ENCODE measurements at regions not wholly inside any gene's neighbourhood (a gene's known extent, or its start where the extent isn't known, plus 50 kb on each side); places are given as distances from the start of the nearest gene placed in this dataset.

DNA sequence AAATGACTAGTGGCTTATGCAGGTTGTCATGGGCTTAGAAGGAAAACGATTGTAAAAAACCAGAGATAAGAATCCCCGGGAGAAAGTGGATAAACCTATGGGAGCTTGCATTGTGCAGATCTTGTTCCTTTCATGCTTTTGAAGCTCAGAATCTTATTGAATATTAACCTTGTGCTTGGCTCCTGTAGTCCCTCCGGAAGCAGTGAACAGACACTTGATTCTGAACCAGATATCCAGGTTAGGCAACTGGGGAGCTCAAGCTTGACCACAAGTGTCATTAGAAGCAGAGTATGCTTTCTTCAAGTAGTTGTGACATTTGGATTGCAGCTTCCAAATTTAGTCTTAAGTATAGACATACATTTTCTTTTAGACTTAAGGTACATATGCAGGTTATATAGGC is 212.6 kb upstream of the MOCS1 start:
- Histone ChIP-seq H3K79me2 (ENCODE audit: control insufficient read depth, low read length) (no peaks in the 10 kb centered on the region), H3F3A (ENCODE audit: control insufficient read depth, insufficient read depth) (no peaks in the 10 kb centered on the region), H3K27me3 (ENCODE audit: control insufficient read depth, low read length) (no peaks in the 10 kb centered on the region), H3K4me2 (ENCODE audit: low read length) (no peak overlapping the region), H3K9me3 (ENCODE audit: control insufficient read depth, insufficient read depth, low read length) (no peaks in the 10 kb centered on the region), H3K9me2 (replicated peaks; ENCODE audit: control insufficient read depth, low read length) (no peaks in the 10 kb centered on the region), H3K4me3 (ENCODE audit: low read length) (no peak overlapping the region), H4K20me1 (ENCODE audit: control insufficient read depth, insufficient read depth, low read depth, low read length) (no peaks in the 10 kb centered on the region), H3K27ac (ENCODE audit: low read depth, low read length) (no peak overlapping the region), H3K36me3 (ENCODE audit: control insufficient read depth, low read length) (no peaks in the 10 kb centered on the region), H3K4me1 (ENCODE audit: control insufficient read depth, low read length) (peaks cover 18% of the 10 kb centered on the region)
- TF ChIP-seq, protein P1, sequence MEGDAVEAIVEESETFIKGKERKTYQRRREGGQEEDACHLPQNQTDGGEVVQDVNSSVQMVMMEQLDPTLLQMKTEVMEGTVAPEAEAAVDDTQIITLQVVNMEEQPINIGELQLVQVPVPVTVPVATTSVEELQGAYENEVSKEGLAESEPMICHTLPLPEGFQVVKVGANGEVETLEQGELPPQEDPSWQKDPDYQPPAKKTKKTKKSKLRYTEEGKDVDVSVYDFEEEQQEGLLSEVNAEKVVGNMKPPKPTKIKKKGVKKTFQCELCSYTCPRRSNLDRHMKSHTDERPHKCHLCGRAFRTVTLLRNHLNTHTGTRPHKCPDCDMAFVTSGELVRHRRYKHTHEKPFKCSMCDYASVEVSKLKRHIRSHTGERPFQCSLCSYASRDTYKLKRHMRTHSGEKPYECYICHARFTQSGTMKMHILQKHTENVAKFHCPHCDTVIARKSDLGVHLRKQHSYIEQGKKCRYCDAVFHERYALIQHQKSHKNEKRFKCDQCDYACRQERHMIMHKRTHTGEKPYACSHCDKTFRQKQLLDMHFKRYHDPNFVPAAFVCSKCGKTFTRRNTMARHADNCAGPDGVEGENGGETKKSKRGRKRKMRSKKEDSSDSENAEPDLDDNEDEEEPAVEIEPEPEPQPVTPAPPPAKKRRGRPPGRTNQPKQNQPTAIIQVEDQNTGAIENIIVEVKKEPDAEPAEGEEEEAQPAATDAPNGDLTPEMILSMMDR (IDR thresholded peaks at IDR 0.05; ENCODE audit: low read depth, low read length, poor library complexity, severe bottlenecking), result no peak
- no peak for TF ChIP-seq EZH2phosphoT487 (IDR thresholded peaks at IDR 0.05; ENCODE audit: borderline replicate concordance, low read length)

GRCh38 chr6:40139447-40139846 is 205.2 kb upstream of the MOCS1 start:
- H4K20me1 ChIP-seq (ENCODE audit: control insufficient read depth, insufficient read depth, low read depth, low read length), result no peaks in the 10 kb centered on the region
- H3K4me3 ChIP-seq (ENCODE audit: low read length), result no peak overlapping the region
- TF ChIP-seq, protein P1 (IDR thresholded peaks at IDR 0.05; ENCODE audit: low read depth, low read length, poor library complexity, severe bottlenecking), result no peak
- TF ChIP-seq EZH2phosphoT487 (IDR thresholded peaks at IDR 0.05; ENCODE audit: borderline replicate concordance, low read length), result no peak
- no peaks in the 10 kb centered on the region for H3K9me2 ChIP-seq (replicated peaks; ENCODE audit: control insufficient read depth, low read length)
- no peaks in the 10 kb centered on the region for H3K9me3 ChIP-seq (ENCODE audit: control insufficient read depth, insufficient read depth, low read length)
- H3K27ac ChIP-seq (ENCODE audit: low read depth, low read length), result no peak overlapping the region
- H3K79me2 ChIP-seq (ENCODE audit: control insufficient read depth, low read length), result no peaks in the 10 kb centered on the region
- no peaks in the 10 kb centered on the region for H3K4me1 ChIP-seq (ENCODE audit: control insufficient read depth, low read length)
- H3K36me3 ChIP-seq (ENCODE audit: control insufficient read depth, low read length), result no peaks in the 10 kb centered on the region
- H3F3A ChIP-seq (ENCODE audit: control insufficient read depth, insufficient read depth), result no peaks in the 10 kb centered on the region
- H3K4me2 ChIP-seq (ENCODE audit: low read length), result no peak overlapping the region
- no peaks in the 10 kb centered on the region for H3K27me3 ChIP-seq (ENCODE audit: control insufficient read depth, low read length)

DNA sequence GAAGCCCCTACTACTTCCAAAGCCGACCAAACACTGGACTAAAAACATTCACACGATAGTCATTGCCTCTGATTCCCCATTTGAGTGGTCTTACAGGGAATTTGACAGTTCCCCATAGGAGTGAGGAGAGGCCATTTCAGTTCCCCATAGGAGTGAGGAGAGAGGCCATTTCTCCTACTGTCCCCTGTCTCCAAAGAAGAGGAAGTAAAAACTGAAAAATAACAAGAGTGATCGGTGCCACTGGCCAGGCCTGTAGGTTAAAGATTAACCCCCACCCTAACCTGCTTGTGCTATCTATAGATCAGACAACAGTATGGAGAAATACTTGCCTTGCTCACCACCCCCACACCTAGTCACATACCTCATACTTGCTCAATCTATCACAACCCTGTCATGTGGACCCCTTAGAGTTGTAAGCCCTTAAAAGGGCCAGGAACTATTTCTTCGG is 204.0 kb upstream of the MOCS1 start:
- Histone ChIP-seq H3K27ac (ENCODE audit: low read depth, low read length) (no peak overlapping the region), H3K27me3 (ENCODE audit: control insufficient read depth, low read length) (no peaks in the 10 kb centered on the region), H3K79me2 (ENCODE audit: control insufficient read depth, low read length) (no peaks in the 10 kb centered on the region), H3F3A (ENCODE audit: control insufficient read depth, insufficient read depth) (no peaks in the 10 kb centered on the region), H3K36me3 (ENCODE audit: control insufficient read depth, low read length) (no peaks in the 10 kb centered on the region), H4K20me1 (ENCODE audit: control insufficient read depth, insufficient read depth, low read depth, low read length) (no peaks in the 10 kb centered on the region), H3K4me2 (ENCODE audit: low read length) (no peak overlapping the region), H3K9me3 (ENCODE audit: control insufficient read depth, insufficient read depth, low read length) (no peaks in the 10 kb centered on the region), H3K4me1 (ENCODE audit: control insufficient read depth, low read length) (no peaks in the 10 kb centered on the region), H3K4me3 (ENCODE audit: low read length) (no peak overlapping the region), H3K9me2 (replicated peaks; ENCODE audit: control insufficient read depth, low read length) (no peaks in the 10 kb centered on the region)
- TF ChIP-seq EZH2phosphoT487 (IDR thresholded peaks at IDR 0.05; ENCODE audit: borderline replicate concordance, low read length), result no peak
- TF ChIP-seq, protein P1 (IDR thresholded peaks at IDR 0.05; ENCODE audit: low read depth, low read length, poor library complexity, severe bottlenecking), result no peak
